GM12891 (cell line): ENCODE measurements at regions not wholly inside any gene's neighbourhood (a gene's known extent, or its start where the extent isn't known, plus 50 kb on each side); places are given as distances from the start of the nearest gene placed in this dataset.

Experiments
- PAX5 ChIP-seq: IDR thresholded peaks from 2 replicates; pipeline ENCODE4 v1.6.1; 2011; ENCODE audit warnings: low read length, moderate library complexity, mild to moderate bottlenecking; ENCODE audit not compliant: insufficient read depth, severe bottlenecking
- POLR2A ChIP-seq: IDR thresholded peaks from 2 replicates; pipeline ENCODE4 v1.6.1; 2011; ENCODE audit warnings: low read depth, low read length, control low read depth
- POLR2AphosphoS5 ChIP-seq: IDR thresholded peaks from 2 replicates; pipeline ENCODE4 v1.6.1; 2011; ENCODE audit warnings: low read depth, low read length, control low read depth
- TAF1 ChIP-seq: IDR thresholded peaks from 2 replicates; pipeline ENCODE4 v1.6.1; 2011; ENCODE audit warnings: low read depth, low read length, control low read depth

DNA sequence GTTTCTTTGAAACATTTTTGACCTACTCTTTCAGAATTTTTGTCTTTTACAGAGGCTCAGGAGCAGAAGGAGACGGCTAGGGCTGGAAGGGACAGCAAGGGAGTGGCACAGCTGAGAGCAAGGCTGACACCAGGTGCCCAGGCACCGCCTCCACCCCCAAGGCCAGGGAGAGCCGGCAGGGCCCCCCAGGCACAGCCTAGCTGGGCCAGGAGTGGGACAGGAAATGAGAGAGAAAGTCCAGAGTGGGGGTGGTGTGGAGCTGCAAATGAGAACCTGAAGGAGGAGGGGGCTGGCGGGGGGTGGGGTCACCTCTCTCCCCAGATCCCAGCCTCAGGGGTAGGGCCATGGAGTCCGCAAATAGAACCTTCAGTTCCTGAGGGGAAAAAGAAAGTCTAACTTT lies 236.7 kb downstream of the CDC5L start:
- no peak for TF ChIP-seq POLR2A
- TF ChIP-seq TAF1, result no peak
- TF ChIP-seq PAX5, result no peak
- no peak for TF ChIP-seq POLR2AphosphoS5
